ENCODE measurements at regions not wholly inside any gene's neighbourhood (a gene's known extent, or its start where the extent isn't known, plus 50 kb on each side); places are given as distances from the start of the nearest gene placed in this dataset.

GRCh38 chr1:106802181-106802580, 254.3 kb upstream of the PRMT6 start:
- no peak for DNase-seq

GRCh38 chr1:106814418-106814817, 242.1 kb upstream of the PRMT6 start:
- no peak for DNase-seq

- DNase-seq = no peak
These were observed 238.9 kb upstream of the PRMT6 start for GRCh38 chr1:106817575-106817974.

- DNase-seq = no peak
These were observed 225.0 kb upstream of the PRMT6 start for GRCh38 chr1:106831511-106831910.

- DNase-seq = no peak
These were observed 219.8 kb upstream of the PRMT6 start for GRCh38 chr1:106836708-106837107.

GRCh38 chr1:106843518-106843917, 213.0 kb upstream of the PRMT6 start:
- DNase-seq = no peak

GRCh38 chr1:106846656-106847055, 209.8 kb upstream of the PRMT6 start:
- DNase-seq = no peak

- DNase-seq = no peak
These were observed 195.4 kb upstream of the PRMT6 start for GRCh38 chr1:106861110-106861509.

GRCh38 chr1:106868828-106869227, 187.6 kb upstream of the PRMT6 start:
- no peak for DNase-seq

GRCh38 chr1:106875622-106876021, 180.9 kb upstream of the PRMT6 start:
- DNase-seq = no peak

- DNase-seq = no peak
These were observed 180.1 kb upstream of the PRMT6 start for GRCh38 chr1:106876384-106876783.

GRCh38 chr1:106879538-106879937, 176.9 kb upstream of the PRMT6 start:
- DNase-seq = no peak

GRCh38 chr1:106880226-106880625, 176.2 kb upstream of the PRMT6 start:
- DNase-seq = no peak

- no peak for DNase-seq
These were observed 173.3 kb upstream of the PRMT6 start for GRCh38 chr1:106883208-106883607.

GRCh38 chr1:106889059-106889458, 167.4 kb upstream of the PRMT6 start:
- DNase-seq = no peak

- DNase-seq = no peak
These were observed 166.9 kb upstream of the PRMT6 start for GRCh38 chr1:106889583-106889982.

GRCh38 chr1:106897976-106898375, 158.5 kb upstream of the PRMT6 start:
- DNase-seq = no peak

- no peak for DNase-seq
These were observed 156.8 kb upstream of the PRMT6 start for GRCh38 chr1:106899644-106900043.

GRCh38 chr1:106907795-106908194, 148.7 kb upstream of the PRMT6 start:
- DNase-seq = no peak

GRCh38 chr1:106908689-106909088, 147.8 kb upstream of the PRMT6 start:
- no peak for DNase-seq

- DNase-seq = no peak
These were observed 145.7 kb upstream of the PRMT6 start for GRCh38 chr1:106910798-106911197.

- no peak for DNase-seq
These were observed 144.3 kb upstream of the PRMT6 start for GRCh38 chr1:106912131-106912530.

GRCh38 chr1:106921186-106921585, 135.3 kb upstream of the PRMT6 start:
- DNase-seq = no peak

- no peak for DNase-seq
These were observed 132.1 kb upstream of the PRMT6 start for GRCh38 chr1:106924360-106924759.

GRCh38 chr1:106925750-106926149, 130.7 kb upstream of the PRMT6 start:
- DNase-seq = no peak

Data from inflammatory macrophage (primary cell).